Ammon's horn (tissue), 1 donor: ENCODE measurements at regions not wholly inside any gene's neighbourhood (a gene's known extent, or its start where the extent isn't known, plus 50 kb on each side); places are given as distances from the start of the nearest gene placed in this dataset.

Source experiments
- DNase-seq: peaks from one replicate; pipeline ENCODE4 v3.0.0-alpha.2; 2016; ENCODE audit warnings: low spot score

DNA sequence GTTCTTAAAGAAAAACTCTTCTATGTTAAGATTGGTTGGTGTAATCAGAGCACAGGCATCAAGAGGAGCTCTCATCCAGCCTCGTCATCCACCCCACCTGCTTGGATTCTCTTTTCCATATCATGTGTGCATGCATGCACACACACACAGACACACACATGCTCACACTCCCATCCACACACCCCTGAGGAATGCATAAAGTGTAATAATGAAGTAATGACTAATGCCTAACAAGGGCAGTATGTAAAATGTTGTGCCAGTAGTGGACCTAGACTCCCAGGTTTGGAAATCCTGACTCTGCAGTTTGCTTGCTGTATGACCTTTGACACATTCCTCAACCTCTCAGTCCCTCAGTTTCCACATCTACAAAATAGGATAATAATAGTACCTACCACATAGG, 280.0 kb upstream of the ANKRD55 start:
- DNase-seq: no peak

DNA sequence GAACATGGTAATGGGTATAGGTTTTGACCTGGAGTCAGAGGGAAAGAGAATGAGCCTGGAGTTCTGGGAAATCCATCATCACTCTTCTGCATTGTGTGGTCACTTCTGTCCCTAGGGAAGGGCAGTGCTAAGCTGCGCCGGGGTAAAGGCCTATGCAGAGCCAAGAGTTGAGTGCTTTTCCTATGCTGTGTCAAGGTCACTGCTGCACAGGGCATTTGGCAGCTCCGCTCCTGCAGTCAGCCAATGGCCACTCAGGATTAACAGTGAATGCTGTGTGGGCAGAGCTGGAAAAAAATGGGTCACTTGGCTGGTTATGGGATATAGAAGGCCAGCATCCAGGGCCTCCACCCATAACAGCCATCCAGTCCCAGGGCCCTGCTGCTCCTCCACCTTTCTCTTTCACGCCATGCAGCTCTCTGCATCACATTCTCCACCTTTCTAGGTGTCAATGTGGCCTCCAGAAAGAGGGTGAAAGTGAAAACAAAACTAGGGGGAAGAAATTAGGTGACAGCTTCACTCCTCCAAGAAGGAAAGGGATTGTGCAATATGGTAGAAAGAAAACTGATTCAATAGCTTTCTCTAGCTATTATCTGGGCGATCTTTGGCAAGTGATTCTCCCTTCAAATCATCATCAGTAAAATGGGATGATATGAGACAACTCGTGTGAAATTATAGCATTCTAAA, 279.3 kb upstream of the ANKRD55 start:
- peak; percentile 28 for DNase-seq

DNA sequence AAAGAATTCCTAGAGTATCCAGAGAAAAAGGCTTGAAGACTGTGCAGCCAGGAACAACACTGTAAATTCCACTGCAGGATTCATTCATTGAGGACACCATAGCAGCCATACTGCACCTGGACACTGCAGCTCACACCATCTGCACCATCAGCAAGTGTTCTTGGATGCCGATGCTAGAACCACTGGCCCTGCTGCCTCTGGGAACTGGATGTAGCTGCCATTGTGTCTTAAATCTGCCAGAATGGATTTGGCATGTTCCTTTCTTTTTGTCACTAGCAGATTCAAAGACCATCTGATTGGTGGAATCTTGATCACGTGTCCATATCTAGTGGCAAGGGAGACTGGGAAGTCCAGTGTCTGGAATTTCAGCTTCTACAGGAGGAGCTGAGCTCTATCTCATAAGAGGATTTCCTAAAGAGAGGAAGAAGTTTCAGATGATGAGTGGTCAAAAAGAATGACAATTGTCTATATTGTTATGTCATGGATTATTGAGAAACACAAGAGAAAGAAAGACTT, 278.3 kb upstream of the ANKRD55 start:
- DNase-seq: no peak

DNA sequence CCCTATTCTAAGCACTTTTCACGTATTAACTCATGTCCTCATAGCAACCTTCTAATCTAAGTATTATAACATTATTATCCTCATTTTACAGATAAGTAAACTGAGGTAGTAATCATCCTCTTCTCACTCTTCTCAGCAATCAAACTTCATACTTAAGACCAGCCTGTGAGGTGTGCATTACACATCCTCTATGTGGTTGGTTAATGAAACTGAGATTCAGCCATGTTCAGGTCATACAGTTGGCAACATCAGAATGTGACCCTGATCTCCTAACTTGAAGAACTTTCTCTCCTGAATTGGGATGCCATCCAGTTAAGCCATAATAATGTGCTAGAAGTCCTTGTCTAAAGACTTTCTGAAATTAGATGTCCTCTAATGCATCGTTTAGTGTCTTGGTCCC, 275.1 kb upstream of the ANKRD55 start:
- no peak for DNase-seq

DNA sequence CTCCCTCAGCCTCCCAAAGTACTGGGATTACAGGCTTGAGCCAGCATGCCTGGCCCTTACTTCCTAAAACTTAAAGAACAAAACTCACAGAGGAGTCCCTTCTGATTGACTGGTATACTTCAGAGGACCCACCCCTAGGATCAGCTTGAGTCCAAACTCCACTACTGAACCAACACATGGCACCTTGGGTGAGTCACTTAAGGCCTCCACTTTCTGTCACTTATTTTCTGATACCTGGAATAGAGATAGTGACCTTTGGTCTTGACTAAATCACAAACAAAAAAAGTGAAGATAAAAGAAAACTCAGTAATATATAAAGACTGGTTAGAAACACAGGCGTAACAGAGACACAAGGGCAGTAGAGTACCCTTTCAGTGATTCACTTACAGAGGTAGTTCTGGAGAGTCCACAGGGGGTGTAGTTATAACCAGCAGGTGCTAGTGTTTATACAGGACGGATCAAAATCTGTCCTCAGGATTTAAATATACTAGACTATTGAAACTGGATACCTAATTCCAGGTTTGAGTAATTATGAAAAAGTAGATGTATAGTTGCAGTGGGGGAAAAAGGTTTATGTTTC, 274.3 kb upstream of the ANKRD55 start:
- DNase-seq: no peak

DNA sequence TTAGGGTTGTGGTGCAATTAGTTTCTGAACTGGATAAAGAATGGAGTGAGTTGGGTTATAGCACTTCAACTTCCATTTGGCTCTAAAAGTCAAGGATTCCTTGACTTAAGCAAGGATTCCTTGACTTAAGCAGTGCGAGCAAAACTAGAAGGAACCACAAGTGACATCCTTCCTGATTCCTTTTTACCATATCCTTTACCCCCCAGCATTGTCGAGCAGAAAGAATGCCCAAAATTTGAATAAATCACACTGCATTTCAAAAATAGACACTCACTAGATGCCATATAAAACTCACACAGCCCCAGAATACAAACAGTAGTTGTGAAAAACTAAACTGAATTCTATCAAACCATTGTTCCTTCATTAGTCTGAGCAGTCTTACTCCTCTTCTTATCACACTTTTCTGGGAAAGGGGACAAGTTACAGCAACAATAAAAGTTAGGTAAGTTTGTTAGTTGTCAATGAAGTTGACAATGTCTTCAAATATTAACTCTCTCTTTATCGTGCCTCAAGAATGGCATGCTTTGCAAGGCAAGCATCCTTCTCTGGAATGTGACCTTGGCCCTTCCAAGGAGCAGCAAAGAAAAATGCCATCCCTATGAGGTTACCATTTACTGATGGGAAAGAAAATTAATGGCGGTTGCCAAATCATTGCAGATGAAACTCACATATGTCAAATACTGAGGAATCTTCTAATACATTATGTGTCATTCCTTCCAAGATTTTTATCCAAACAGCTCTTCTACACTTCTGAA, 273.3 kb upstream of the ANKRD55 start:
- no peak for DNase-seq

DNA sequence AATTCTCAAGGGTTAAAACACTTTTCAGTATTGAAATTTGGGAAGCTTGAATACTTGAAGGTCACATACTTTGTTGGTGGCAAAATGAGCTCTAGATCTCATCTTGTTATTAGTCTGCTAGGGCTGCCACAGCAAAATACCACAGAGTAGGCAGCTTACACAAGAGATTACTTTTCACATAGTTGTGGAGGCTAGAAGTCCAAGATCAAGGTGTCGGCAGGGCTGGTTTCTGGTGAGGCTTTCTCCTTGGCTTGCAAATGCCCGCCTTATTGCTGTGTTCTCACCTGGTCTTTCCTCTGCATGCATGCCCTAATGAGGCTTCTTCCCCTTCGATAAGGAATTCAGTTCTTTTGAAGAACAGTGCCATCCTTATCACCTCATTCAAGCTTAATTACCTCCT, 270.8 kb upstream of the ANKRD55 start:
- DNase-seq: no peak

DNA sequence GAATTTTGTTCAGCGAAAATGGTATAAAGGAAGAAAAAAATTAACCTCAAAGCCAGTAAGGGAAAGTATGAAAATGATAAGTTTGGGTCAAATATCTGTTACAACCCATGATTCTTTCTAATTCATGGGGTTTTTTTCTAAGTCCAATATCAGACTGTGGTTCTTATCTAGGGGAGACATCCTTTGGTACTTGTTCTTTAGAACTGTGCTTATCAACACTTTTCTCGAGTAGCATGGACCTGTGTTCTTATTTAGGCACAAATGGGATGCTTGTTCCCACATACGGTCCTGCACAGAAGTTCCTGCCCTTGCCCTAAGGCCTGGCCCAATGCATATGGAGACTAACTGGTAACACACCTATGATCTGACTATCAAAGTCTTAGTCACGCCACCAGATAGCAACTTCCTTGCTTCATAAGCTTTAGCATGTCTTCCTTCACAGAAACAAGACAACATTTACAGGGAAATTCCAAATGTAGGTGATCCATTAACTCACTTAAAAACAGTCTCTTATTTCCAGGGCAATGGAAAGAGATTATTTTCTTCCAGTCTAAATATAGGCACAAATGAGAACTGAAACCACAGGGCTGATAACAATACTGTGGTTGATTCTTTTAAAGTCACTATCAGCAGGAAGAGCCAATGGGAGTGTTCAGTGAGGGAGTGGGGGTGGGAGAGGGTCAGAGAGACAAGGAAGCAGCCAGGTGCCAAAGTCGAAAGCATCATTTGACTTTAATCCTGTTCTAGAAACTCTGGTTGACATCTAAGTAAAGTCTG, 268.8 kb upstream of the ANKRD55 start:
- DNase-seq: no peak

DNA sequence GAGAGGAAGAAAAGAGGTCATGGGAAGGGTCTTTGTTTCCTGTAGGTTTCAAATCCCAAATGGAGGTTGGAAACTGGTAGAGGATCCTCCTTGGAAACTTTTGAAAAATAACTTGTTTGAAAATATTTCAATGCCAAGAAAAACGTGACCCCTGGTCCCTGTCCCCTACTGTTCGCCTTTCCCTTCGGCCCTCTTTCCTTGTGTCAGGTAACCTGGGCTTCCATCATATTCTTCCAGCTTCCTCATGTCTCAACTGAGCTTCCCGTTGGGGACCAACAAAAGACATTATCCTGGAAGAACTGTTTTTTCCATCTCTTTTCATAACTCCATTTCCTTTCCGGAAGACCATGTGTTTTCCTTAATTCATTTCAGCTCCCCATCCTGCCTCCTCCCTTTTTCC, 266.8 kb upstream of the ANKRD55 start:
- DNase-seq: no peak

DNA sequence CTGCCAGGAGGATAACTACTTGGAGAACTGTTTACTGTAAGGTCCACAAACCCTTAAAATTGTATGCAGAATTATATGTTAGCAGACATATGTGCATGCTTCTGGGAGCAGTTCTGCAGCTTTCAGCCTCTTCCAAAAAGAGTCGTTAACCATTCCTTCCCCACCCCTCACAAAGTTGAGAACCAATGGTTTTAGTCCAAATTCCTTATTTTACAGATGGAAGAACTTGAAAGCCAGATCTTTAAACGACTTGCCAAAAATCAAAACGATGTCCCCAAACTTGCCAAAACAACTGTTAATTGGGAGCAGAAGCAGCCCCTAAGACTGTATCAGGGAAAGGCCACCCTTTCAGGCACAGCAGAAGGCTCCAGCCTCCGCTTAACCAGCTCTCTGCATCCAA, 266.4 kb upstream of the ANKRD55 start:
- no peak for DNase-seq

DNA sequence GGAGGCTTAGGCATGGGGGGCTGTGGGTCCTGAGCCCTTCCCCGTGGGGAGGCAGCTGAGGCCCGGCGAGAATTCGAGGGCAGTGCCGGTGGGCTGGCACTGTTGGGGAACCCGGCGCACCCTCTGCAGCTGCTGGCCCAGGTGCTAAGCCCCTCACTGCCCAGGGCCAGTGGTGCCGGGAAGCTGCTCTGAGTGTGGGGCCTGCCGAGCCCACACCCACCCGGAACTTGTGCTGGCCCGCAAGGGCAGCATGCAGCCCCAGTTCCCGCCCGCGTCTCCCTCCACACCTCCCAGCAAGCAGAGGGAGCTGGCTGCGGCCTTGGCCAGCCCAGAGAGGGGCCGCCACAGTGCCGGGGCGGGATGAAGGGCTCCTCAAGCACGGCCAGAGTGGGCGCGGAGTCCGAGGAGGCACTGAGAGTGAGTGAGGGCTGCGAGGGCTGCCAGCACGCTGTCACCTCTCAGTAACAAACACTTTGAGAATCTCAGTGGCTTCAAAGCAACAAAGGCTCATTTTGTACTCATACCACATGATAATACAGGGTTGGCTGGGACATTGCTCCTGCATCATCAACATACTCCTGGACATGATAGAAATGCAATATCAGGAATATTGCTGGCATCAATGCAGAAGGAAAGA, 265.7 kb upstream of the ANKRD55 start:
- DNase-seq: no peak

DNA sequence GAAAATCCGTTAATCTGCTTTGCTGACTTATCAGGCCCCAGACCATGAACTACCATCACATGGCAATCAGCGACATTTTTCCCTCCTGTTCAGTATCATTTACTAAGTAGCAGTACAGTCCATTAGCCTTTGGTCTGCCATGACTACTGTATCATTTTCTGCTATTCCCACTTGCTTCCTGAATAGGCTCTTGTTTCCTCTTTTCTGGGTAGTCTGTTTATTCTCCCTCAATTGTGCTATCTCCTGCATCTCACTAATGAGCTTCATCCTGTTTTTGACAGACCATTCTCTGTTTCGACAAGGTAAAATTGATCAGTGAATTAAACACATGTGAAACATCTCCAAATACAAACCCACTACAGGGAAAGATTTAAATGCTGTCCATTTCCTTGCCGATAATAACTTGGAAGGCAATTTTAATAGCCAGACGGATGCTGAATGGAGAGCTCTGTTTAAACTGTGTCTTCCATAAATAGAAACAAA, 263.5 kb upstream of the ANKRD55 start:
- DNase-seq: no peak

DNA sequence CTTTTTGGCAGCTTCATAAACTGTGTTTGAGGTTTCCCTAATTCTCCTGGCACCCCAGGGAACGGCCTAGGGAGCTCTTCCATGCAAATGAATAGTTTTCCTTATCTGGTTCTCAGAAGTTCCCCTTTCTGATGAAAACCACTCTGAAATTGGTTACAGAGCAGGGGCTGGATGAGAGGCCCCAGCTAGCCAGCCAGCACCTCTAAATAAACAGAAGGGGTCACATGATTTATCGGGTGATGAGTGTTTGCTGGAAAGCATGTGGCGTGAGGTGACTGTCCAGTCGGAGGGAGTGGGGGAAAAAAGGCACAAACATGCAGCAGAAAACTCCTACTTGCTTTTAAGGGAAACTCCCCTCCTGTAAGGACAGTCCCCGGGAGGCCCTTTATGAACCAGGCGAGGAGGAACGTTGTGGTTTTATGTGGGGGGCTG, 261.2 kb upstream of the ANKRD55 start:
- DNase-seq: no peak

DNA sequence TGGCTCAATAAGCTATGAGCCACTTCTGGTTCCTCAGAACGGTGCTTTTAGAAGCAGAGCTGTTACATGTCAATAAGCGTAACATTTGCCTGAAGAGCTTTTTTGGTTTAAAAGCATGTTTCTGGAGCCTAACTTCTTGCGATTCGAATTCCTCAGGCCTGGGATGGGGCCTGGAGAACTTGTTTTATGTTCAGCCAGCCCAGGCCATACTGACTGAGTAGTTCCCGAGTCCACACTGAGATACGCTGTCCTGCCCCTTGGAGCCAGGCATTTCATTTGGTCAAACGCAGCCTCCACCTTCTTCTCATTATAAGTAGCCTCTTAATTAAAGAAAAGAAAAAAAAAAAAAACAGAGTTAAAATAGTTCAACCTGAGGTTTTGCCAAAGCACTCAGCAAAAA, 260.6 kb upstream of the ANKRD55 start:
- DNase-seq: no peak

DNA sequence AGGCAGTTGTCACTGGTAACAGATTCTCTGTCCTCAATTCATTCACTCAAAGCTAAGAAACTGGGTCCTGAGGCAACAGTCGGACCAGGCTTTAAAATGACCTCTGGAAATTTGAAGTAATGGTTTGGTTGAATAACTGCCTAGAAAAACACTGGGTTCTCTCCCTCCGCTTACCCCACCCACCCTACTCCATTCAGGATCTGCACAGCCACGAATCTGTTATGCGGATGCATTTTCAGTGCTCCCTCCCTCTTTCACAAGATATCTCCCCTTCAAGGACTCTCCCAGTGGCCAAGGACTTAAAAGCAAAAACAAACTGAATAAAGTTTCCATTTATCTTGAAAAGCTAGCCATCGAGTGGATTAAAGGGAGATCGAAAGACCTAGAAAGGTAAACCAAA, 260.2 kb upstream of the ANKRD55 start:
- DNase-seq: no peak

DNA sequence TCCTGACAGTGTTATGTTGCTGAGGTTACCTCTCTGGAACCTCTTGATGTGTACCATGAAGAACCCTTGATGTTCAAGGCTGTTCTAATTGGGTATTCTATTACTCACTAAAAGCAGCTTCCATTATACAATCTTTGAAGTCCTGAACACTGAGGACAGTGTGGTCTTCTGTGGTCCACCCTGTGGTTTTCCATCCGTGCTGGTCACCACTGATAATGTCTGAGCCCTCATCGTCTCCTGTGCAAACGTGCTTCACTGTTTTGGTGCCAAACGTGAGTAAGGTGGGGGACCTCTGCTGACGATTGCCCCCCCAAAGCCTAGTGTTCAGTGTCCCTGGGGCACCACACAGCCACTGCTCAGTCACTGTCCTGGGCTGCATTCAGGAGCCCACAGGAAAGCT, 259.7 kb upstream of the ANKRD55 start:
- no peak for DNase-seq

DNA sequence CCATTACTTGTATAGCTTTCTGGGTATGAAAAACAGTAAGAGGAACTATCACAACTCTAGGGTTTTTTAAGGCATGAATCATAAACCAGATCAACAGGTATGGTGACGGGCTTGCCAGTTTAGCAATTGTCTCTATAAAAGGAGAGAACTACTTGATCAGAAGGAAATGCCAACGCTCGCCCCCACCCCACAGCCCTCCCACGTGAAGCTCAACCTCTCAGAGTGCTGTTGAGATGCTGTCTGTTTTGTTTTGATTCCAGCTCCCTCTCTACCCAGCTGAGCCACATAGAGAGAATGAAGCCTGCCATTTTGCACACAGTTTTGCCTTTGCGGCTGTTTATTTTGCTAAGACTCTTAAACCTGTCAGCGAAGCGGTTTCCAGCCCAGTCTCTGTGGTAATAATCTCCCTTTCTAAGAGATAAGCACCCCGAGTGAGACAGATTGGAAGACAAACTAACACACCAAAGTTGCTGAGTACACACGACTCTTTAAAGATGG, 257.9 kb upstream of the ANKRD55 start:
- DNase-seq: no peak

DNA sequence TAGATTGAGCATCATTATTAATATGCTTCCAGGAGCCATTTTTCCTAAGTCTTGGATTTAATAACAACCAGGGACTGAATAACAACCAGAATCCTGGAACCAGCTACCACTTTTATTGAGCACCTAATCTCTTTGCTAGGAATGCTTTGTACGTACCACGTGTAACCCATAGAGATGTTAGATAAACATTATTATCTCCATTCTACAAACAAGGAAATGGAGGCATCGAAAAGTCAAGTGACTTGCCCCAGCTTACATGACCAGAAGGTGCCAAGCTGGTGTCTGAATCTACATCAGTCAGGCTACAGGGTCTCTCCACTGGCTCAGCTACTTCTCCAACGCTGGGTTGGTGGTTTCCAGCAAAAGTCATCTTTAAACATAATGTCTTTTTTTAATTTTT, 256.1 kb upstream of the ANKRD55 start:
- DNase-seq: no peak

DNA sequence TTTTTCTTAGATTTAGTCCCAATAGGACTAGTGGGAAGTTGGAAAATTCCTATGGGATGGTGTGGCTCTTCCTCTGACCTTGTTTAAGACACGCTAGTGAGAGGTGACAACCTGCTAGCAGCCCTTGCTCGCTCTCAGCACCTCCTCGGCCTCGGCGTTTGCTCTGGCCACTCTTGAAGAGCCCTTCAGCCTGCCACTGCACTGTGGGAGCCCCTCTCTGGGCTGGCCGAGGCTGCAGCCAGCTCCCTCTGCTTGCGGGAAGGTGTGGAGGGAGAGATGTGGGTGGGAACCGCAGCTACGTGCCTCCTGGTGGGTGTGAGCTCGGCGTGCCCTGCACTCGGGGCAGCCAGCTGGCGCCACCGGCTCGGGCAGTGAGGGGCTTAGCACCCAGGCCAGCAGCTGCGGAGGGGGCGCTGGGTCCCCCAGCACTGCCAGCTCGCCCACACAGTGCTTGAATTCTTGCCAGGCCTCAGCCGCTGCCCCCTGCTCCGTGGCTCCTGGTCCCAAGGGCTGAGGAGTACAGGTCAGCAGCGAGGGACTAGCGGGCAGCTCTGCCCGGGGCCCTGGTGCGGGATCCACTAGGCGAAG, 254.5 kb upstream of the ANKRD55 start:
- no peak for DNase-seq

DNA sequence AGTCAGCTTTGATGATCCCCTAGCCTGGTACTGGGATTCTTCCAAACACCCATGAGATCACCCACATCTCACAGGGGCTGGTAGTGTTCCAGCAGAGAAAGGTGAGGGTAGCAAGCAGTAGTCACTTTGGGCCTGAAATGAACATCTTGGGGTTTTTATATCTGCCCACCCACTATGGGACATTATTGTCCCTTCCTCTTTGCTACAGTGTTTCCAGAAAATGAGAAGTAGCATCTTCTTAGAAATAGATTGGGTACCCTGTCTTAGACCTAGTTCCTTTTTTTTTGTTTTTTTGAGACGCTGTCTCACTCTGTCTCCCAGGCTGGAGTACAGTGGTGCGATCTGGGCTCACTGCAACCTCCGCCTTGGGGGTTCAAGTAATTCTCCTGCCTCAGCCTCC, 249.2 kb upstream of the ANKRD55 start:
- DNase-seq: no peak
